ENCODE measurements at regions not wholly inside any gene's neighbourhood (a gene's known extent, or its start where the extent isn't known, plus 50 kb on each side); places are given as distances from the start of the nearest gene placed in this dataset.

- intact Hi-C loops (cut with DNase I) = no loop called here
- Histone ChIP-seq H3K9ac (ENCODE audit: low read length in 3 of 3) (no peak overlapping the region), H3K9me3 (ENCODE audit: control insufficient read depth in 2 of 3, insufficient read depth in 1 of 3, low read length in 3 of 3) (no peaks in the 10 kb centered on the region), H3K27me3 (ENCODE audit: control insufficient read depth, insufficient read depth, low read length) (no peaks in the 10 kb centered on the region), H3K4me1 (ENCODE audit: control insufficient read depth in 2 of 3, insufficient read depth in 2 of 3, low read depth in 1 of 3, low read length in 3 of 3) (peaks cover 3 to 16% (median 4%) of the 10 kb centered on the region in 3 donors), H3K36me3 (ENCODE audit: control insufficient read depth in 2 of 3, insufficient read depth in 3 of 3, low read length in 3 of 3) (no peaks in the 10 kb centered on the region), H3K27ac (ENCODE audit: low read depth in 2 of 2, low read length in 2 of 2) (no peak overlapping the region), H3K4me3 (ENCODE audit: low read length in 3 of 3) (no peak overlapping the region)
- FAIRE-seq (no peak), DNase-seq (no peak)
- no peak for TF ChIP-seq CTCF (IDR thresholded peaks at IDR 0.05; ENCODE audit: borderline replicate concordance, extremely low read depth, insufficient read depth)
Measured at GRCh38 chr5:61730866-61731265, 398.8 kb downstream of the ZSWIM6 start.

- no peak for FAIRE-seq
- no peak overlapping the region for H3K27ac ChIP-seq (ENCODE audit: low read depth in 2 of 2, low read length in 2 of 2)
- no peak for DNase-seq
Measured at GRCh38 chr5:61731267-61731945, 399.3 kb downstream of the ZSWIM6 start.

GRCh38 chr5:61731946-61732314, 399.9 kb downstream of the ZSWIM6 start:
- no peak for TF ChIP-seq CTCF (IDR thresholded peaks at IDR 0.05; ENCODE audit: borderline replicate concordance, extremely low read depth, insufficient read depth)
- Histone ChIP-seq H3K4me1 (ENCODE audit: control insufficient read depth in 2 of 3, insufficient read depth in 2 of 3, low read depth in 1 of 3, low read length in 3 of 3) (peaks cover 3 to 23% (median 11%) of the 10 kb centered on the region in 3 donors), H3K9ac (ENCODE audit: low read length in 3 of 3) (no peak overlapping the region), H3K4me3 (ENCODE audit: low read length in 3 of 3) (no peak overlapping the region), H3K27me3 (ENCODE audit: control insufficient read depth, insufficient read depth, low read length) (no peaks in the 10 kb centered on the region), H3K9me3 (ENCODE audit: control insufficient read depth in 2 of 3, insufficient read depth in 1 of 3, low read length in 3 of 3) (no peaks in the 10 kb centered on the region), H3K27ac (ENCODE audit: low read depth in 2 of 2, low read length in 2 of 2) (no peak overlapping the region), H3K36me3 (ENCODE audit: control insufficient read depth in 2 of 3, insufficient read depth in 3 of 3, low read length in 3 of 3) (no peaks in the 10 kb centered on the region)
- DNase-seq = peak in 2 of 5 donors; percentile 14 to 31
- intact Hi-C loops (cut with DNase I) = no loop called here
- no peak for FAIRE-seq

More at GRCh38 chr5:61731267-61731945, 399.3 kb downstream of the ZSWIM6 start:
- no peak overlapping the region for H3K9ac ChIP-seq (ENCODE audit: low read length in 3 of 3)
- no peak for TF ChIP-seq CTCF (IDR thresholded peaks at IDR 0.05; ENCODE audit: borderline replicate concordance, extremely low read depth, insufficient read depth)
- H3K27me3 ChIP-seq (ENCODE audit: control insufficient read depth, insufficient read depth, low read length) = no peaks in the 10 kb centered on the region
- H3K4me1 ChIP-seq (ENCODE audit: control insufficient read depth in 2 of 3, insufficient read depth in 2 of 3, low read depth in 1 of 3, low read length in 3 of 3) = peaks cover 3 to 21% (median 8%) of the 10 kb centered on the region in 3 donors
- intact Hi-C loops (cut with DNase I) = no loop called here
- H3K4me3 ChIP-seq (ENCODE audit: low read length in 3 of 3) = no peak overlapping the region
- no peaks in the 10 kb centered on the region for H3K36me3 ChIP-seq (ENCODE audit: control insufficient read depth in 2 of 3, insufficient read depth in 3 of 3, low read length in 3 of 3)
- no peaks in the 10 kb centered on the region for H3K9me3 ChIP-seq (ENCODE audit: control insufficient read depth in 2 of 3, insufficient read depth in 1 of 3, low read length in 3 of 3)

GRCh38 chr5:61732369-61732768, 400.3 kb downstream of the ZSWIM6 start:
- Histone ChIP-seq H3K9me3 (ENCODE audit: control insufficient read depth in 2 of 3, insufficient read depth in 1 of 3, low read length in 3 of 3) (no peaks in the 10 kb centered on the region), H3K4me3 (ENCODE audit: low read length in 3 of 3) (no peak overlapping the region), H3K27me3 (ENCODE audit: control insufficient read depth, insufficient read depth, low read length) (no peaks in the 10 kb centered on the region), H3K36me3 (ENCODE audit: control insufficient read depth in 2 of 3, insufficient read depth in 3 of 3, low read length in 3 of 3) (no peaks in the 10 kb centered on the region), H3K9ac (ENCODE audit: low read length in 3 of 3) (no peak overlapping the region), H3K4me1 (ENCODE audit: control insufficient read depth in 2 of 3, insufficient read depth in 2 of 3, low read depth in 1 of 3, low read length in 3 of 3) (peaks cover 3 to 27% (median 13%) of the 10 kb centered on the region in 3 donors), H3K27ac (ENCODE audit: low read depth in 2 of 2, low read length in 2 of 2) (no peak overlapping the region)
- TF ChIP-seq CTCF (IDR thresholded peaks at IDR 0.05; ENCODE audit: borderline replicate concordance, extremely low read depth, insufficient read depth) = no peak
- FAIRE-seq (no peak), DNase-seq (peak in 1 of 5 donors; percentile 13)
- intact Hi-C loops (cut with DNase I) = no loop called here

Measured in kidney (tissue), 13 donors.